ENCODE measurements at regions not wholly inside any gene's neighbourhood (a gene's known extent, or its start where the extent isn't known, plus 50 kb on each side); places are given as distances from the start of the nearest gene placed in this dataset.

GRCh38 chr9:105147110-105147871 is 97.2 kb upstream of the SLC44A1 start:
- Histone ChIP-seq H3K4me1 (ENCODE audit: low read length) (peaks cover 7% of the 10 kb centered on the region), H3K27ac (ENCODE audit: low read length) (no peak overlapping the region), H3K9me2 (replicated peaks; ENCODE audit: insufficient read depth, low read length) (no peaks in the 10 kb centered on the region), H3F3A (ENCODE audit: insufficient read depth, low read length) (no peaks in the 10 kb centered on the region), H4K20me1 (ENCODE audit: insufficient read depth, low read length) (no peaks in the 10 kb centered on the region), H2AFZ (ENCODE audit: low read length) (no peak overlapping the region), H3K4me3 (ENCODE audit: low read length) (no peak overlapping the region), H3K79me2 (ENCODE audit: low read length) (no peaks in the 10 kb centered on the region), H3K4me2 (ENCODE audit: low read depth, low read length) (no peak overlapping the region), H3K36me3 (replicated peaks; ENCODE audit: insufficient read depth, low read length) (no peaks in the 10 kb centered on the region), H3K9me3 (replicated peaks; ENCODE audit: insufficient read depth, low read length) (no peaks in the 10 kb centered on the region), H3K27me3 (replicated peaks; ENCODE audit: insufficient read depth, low read length) (no peaks in the 10 kb centered on the region), H3K9ac (ENCODE audit: low read length) (no peak overlapping the region)
- DNase-seq: no peak
- no peak for TF ChIP-seq EZH2 (optimal IDR thresholded peaks at IDR 0.05; ENCODE audit: low read depth, low read length)

GRCh38 chr9:105148328-105149006 is 96.0 kb upstream of the SLC44A1 start:
- no peaks in the 10 kb centered on the region for H3K36me3 ChIP-seq (replicated peaks; ENCODE audit: insufficient read depth, low read length)
- no peaks in the 10 kb centered on the region for H4K20me1 ChIP-seq (ENCODE audit: insufficient read depth, low read length)
- no peaks in the 10 kb centered on the region for H3F3A ChIP-seq (ENCODE audit: insufficient read depth, low read length)
- H3K79me2 ChIP-seq (ENCODE audit: low read length): no peaks in the 10 kb centered on the region
- H3K9me2 ChIP-seq (replicated peaks; ENCODE audit: insufficient read depth, low read length): no peaks in the 10 kb centered on the region
- H3K4me2 ChIP-seq (ENCODE audit: low read depth, low read length): no peak overlapping the region
- DNase-seq: no peak
- no peak for TF ChIP-seq EZH2 (optimal IDR thresholded peaks at IDR 0.05; ENCODE audit: low read depth, low read length)
- no peak for TF ChIP-seq CTCF (IDR thresholded peaks at IDR 0.05; ENCODE audit: low read length)
- TF ChIP-seq EZH2phosphoT487 (IDR thresholded peaks at IDR 0.05; ENCODE audit: low read length): no peak
- no peak overlapping the region for H3K9ac ChIP-seq (ENCODE audit: low read length)
- peaks cover 5% of the 10 kb centered on the region; the same call in 1 of the 2 replicates for H3K4me1 ChIP-seq (ENCODE audit: low read length)
- no peaks in the 10 kb centered on the region for H3K9me3 ChIP-seq (replicated peaks; ENCODE audit: insufficient read depth, low read length)
- H2AFZ ChIP-seq (ENCODE audit: low read length): no peak overlapping the region
- no peak overlapping the region for H3K4me3 ChIP-seq (ENCODE audit: low read length)
- H3K27me3 ChIP-seq (replicated peaks; ENCODE audit: insufficient read depth, low read length): no peaks in the 10 kb centered on the region
- no peak overlapping the region for H3K27ac ChIP-seq (ENCODE audit: low read length)

GRCh38 chr9:105150991-105151685 is 93.3 kb upstream of the SLC44A1 start:
- Histone ChIP-seq H4K20me1 (ENCODE audit: insufficient read depth, low read length) (no peaks in the 10 kb centered on the region), H3K9me3 (replicated peaks; ENCODE audit: insufficient read depth, low read length) (no peaks in the 10 kb centered on the region), H3K4me2 (ENCODE audit: low read depth, low read length) (no peak overlapping the region), H3K27ac (ENCODE audit: low read length) (no peak overlapping the region), H3K4me3 (ENCODE audit: low read length) (no peak overlapping the region), H3F3A (ENCODE audit: insufficient read depth, low read length) (no peaks in the 10 kb centered on the region), H3K79me2 (ENCODE audit: low read length) (no peaks in the 10 kb centered on the region), H3K9ac (ENCODE audit: low read length) (no peak overlapping the region), H2AFZ (ENCODE audit: low read length) (no peak overlapping the region), H3K4me1 (ENCODE audit: low read length) (peaks cover 13% of the 10 kb centered on the region), H3K36me3 (replicated peaks; ENCODE audit: insufficient read depth, low read length) (no peaks in the 10 kb centered on the region), H3K9me2 (replicated peaks; ENCODE audit: insufficient read depth, low read length) (no peaks in the 10 kb centered on the region), H3K27me3 (replicated peaks; ENCODE audit: insufficient read depth, low read length) (no peaks in the 10 kb centered on the region)
- no peak for DNase-seq
- TF ChIP-seq CTCF (IDR thresholded peaks at IDR 0.05; ENCODE audit: low read length) (no peak), EZH2phosphoT487 (IDR thresholded peaks at IDR 0.05; ENCODE audit: low read length) (no peak), EZH2 (optimal IDR thresholded peaks at IDR 0.05; ENCODE audit: low read depth, low read length) (no peak)
